GM21515 (cell line): ENCODE measurements at regions not wholly inside any gene's neighbourhood (a gene's known extent, or its start where the extent isn't known, plus 50 kb on each side); places are given as distances from the start of the nearest gene placed in this dataset.

Source experiments
- ATAC-seq: cut with Tn5 transposase; IDR thresholded peaks from one replicate; pipeline ENCODE4 v1.9.1; 2021; ENCODE audit not compliant: unreplicated experiment

GRCh38 chr12:19572920-19573558 lies 133.7 kb downstream of the AEBP2 start:
- ATAC-seq: peak; percentile 62

- ATAC-seq: no peak
These were observed 134.6 kb downstream of the AEBP2 start for GRCh38 chr12:19573866-19574265.

- ATAC-seq: no peak
These were observed 135.3 kb downstream of the AEBP2 start for GRCh38 chr12:19574601-19575000.

GRCh38 chr12:19575337-19576243 lies 136.3 kb downstream of the AEBP2 start:
- ATAC-seq: no peak

- no peak for ATAC-seq
These were observed 137.4 kb downstream of the AEBP2 start for GRCh38 chr12:19576506-19577280.

- no peak for ATAC-seq
These were observed 137.9 kb downstream of the AEBP2 start for GRCh38 chr12:19577281-19577530.

- ATAC-seq: no peak
These were observed 145.4 kb downstream of the AEBP2 start for GRCh38 chr12:19584732-19585131.

GRCh38 chr12:19588951-19589350 lies 149.7 kb downstream of the AEBP2 start:
- ATAC-seq: no peak

GRCh38 chr12:19591951-19592350 lies 152.7 kb downstream of the AEBP2 start:
- no peak for ATAC-seq

- ATAC-seq: no peak
These were observed 157.3 kb downstream of the AEBP2 start for GRCh38 chr12:19596434-19597166.

- ATAC-seq: no peak
These were observed 158.1 kb downstream of the AEBP2 start for GRCh38 chr12:19597167-19598026.

GRCh38 chr12:19605720-19606119 lies 166.4 kb downstream of the AEBP2 start:
- no peak for ATAC-seq

GRCh38 chr12:19608039-19608438 lies 168.7 kb downstream of the AEBP2 start:
- no peak for ATAC-seq

GRCh38 chr12:19613051-19613535 lies 173.8 kb downstream of the AEBP2 start:
- ATAC-seq: no peak

GRCh38 chr12:19614601-19615383 lies 175.5 kb downstream of the AEBP2 start:
- no peak for ATAC-seq

- ATAC-seq: no peak
These were observed 176.1 kb downstream of the AEBP2 start for GRCh38 chr12:19615384-19615725.

- no peak for ATAC-seq
These were observed 177.5 kb downstream of the AEBP2 start for GRCh38 chr12:19616781-19617180.

- ATAC-seq: no peak
These were observed 180.9 kb downstream of the AEBP2 start for GRCh38 chr12:19620222-19620621.

GRCh38 chr12:19623751-19624399 lies 184.6 kb downstream of the AEBP2 start:
- ATAC-seq: no peak
